Muscle of arm (tissue), 1 donor: ENCODE measurements at regions not wholly inside any gene's neighbourhood (a gene's known extent, or its start where the extent isn't known, plus 50 kb on each side); places are given as distances from the start of the nearest gene placed in this dataset.

ENCODE experiments used
- DNase-seq: peaks from one replicate; pipeline ENCODE4 v3.0.0-alpha.2; 2013

- no peak for DNase-seq
Measured at GRCh38 chr9:126125577-126125976, 201.1 kb upstream of the MVB12B start.

DNA sequence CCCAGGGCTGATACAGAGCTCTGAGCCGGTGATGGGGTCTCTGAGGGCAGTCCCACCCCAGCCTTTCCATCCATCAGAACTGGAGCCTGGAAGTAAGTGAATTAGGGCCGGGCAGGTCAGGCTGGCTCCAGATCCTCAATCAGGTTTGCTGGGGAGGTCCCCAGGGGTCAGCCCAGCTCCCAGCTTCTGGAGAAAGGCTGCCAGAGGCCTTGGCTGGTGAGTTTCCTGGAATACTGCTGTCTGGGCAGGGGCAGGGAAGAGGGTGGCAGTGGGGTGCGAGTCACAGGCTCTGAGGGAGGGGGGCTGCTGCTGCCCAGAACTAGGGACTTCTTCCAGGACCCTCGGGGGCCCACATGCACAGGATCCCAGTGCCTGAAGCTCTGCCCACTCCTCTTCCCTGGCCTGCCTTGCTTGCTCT, 200.6 kb upstream of the MVB12B start:
- no peak for DNase-seq

- no peak for DNase-seq
Measured at GRCh38 chr9:126126807-126127206, 199.8 kb upstream of the MVB12B start.

- no peak for DNase-seq
Measured at GRCh38 chr9:126127591-126127990, 199.0 kb upstream of the MVB12B start.

DNA sequence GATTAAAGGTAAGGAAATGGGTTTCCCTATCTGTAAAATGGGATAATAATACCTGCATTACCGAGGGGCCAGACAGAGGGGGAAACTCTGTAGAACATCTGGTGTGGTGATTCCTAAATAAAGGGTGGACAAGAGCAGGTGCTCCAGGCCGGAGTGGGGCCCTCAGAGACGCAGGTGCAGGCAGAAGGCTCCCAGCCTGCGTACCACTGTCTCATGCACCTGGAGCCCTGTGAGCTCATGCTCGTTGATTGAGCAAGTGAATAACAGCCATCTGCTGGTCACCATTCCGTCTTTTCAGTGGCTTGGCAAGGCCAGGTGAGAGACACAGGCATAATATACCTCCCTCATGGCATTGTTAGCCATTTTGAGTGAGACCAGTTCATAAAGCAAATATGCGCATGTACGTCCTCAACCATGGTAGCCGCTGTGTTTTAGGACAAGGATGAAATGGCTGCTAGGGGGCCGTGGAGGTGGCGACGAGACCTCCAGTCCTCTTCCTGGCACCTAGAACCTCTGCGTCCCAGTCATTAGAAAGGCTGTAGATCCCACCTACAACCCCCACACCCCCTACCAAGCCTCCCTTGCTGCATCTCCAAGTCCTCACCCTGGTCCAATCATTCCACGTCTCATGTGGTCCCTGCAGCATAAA, 198.0 kb upstream of the MVB12B start:
- no peak for DNase-seq

DNA sequence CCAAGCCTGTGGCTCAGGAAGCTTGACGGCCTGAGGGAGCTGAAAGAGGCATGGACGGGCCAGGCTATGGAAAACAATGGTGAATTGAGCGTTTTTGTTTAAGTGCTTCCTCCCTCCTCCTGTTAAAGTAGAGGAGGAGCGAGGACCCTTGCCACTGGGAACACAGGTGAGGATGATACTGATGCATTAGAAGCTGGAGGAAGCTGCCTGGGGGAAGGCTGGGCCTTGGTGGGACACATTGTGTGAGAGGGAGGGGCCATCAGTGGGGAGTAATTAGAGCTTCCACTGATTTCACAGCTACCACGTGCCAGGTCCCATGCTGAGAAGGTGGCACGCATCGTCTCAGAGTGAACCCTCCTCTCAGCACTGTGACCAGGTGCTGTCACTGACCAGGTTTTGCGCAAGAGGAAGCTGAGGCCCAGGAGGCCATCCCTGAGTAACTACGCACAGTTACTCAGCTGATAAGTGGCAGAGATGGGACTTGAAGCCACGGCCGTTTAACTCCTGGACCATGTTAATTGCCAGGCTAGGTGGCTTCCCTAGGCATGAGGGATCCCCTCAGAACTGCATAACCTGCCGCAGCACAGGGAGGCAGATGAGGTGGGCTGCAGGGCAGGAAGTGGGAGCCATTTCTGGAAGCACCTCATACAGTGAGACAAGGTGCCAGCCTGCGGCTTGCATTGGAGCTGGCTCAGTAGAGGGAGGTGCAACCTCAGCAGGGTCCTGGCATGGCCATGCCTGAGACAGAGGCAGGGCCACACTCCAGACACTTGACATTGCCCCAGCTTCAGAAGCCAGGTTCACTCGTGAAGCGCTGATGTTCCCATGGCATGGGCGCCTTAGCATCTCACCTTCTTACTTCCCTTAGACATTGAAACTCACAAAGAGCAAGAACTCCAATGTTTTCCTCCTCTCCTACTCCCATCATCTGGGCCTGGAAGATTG, 195.3 kb upstream of the MVB12B start:
- DNase-seq: no peak

DNA sequence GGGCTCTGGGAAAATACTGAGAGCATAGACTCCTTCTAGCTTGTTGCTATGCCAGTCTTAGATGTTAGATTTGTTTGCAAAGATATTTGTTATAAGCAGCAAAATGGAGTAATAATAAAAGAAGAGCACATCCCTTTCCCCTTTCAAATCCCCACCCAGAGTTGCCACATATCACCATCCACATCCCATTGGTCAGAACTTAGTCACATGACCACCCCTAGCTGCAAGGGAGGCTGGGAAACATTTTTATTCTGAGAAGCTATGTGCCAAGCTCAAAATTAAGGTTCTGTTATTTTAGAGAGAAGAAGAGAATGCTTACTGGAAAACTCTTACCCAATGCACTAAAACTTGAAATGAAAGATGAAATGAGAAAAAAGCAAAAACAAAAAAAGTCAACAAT, 193.9 kb upstream of the MVB12B start:
- DNase-seq: no peak

- DNase-seq: no peak
Measured at GRCh38 chr9:126144196-126144595, 182.4 kb upstream of the MVB12B start.

GRCh38 chr9:126144603-126145456, 181.8 kb upstream of the MVB12B start:
- no peak for DNase-seq

- no peak for DNase-seq
Measured at GRCh38 chr9:126145887-126146253, 180.8 kb upstream of the MVB12B start.

GRCh38 chr9:126146254-126147145, 180.1 kb upstream of the MVB12B start:
- DNase-seq: no peak

DNA sequence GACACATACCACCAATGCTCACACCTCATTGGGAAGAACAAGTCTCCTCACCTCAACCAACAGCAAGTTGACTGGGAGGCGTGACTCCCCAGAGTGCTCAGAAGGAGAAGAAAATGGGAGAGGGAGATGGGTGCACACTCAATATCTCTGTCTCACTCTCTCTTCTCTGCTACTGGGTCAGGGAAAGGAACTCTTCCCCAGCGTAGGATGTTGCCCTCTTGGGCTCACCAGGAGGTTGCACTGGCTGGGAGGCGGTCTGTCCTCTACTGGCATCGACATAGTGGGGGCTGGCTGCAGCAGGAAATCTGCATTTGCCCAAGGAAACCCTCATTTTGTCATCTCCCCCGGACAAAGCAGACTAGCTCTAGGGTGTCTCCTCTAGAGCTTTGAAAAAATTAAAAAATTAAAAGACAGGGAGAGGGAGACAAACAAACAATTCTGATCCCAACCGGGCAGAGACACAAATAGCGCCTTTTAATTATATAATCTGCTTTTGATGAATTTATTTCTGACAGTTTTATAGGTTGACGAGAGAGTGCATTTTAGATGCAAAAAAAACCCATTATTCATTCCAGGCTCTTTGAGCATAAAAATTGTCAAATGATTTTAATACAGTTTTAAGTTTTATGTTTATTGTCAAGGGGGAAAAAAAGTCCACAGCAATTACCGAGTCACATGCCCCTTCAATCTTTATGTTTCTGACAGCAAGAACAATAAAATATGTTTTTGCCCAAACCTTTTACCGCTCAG, 179.3 kb upstream of the MVB12B start:
- no peak for DNase-seq

- no peak for DNase-seq
Measured at GRCh38 chr9:126147936-126148870, 178.4 kb upstream of the MVB12B start.

DNA sequence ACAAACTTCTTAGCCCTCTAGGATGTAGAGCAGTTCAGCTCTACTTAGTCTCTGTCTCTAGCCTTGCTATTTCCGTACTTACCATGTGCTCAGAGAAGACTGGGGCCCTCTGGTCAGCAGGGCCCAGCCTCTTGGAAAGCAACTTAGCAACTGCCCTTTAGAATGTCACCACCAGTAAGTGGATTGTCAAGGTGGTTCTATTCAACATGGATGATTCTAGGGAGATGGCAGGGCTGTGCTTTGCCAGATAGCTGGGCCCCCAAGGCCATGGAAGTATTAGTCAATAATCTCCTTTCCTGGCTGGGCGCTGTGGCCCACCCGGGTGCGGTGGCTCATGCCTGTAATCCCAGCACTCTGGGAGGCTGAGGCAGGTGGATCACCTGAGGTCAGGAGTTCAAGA, 177.6 kb upstream of the MVB12B start:
- DNase-seq: no peak

GRCh38 chr9:126149661-126150060, 177.0 kb upstream of the MVB12B start:
- no peak for DNase-seq

DNA sequence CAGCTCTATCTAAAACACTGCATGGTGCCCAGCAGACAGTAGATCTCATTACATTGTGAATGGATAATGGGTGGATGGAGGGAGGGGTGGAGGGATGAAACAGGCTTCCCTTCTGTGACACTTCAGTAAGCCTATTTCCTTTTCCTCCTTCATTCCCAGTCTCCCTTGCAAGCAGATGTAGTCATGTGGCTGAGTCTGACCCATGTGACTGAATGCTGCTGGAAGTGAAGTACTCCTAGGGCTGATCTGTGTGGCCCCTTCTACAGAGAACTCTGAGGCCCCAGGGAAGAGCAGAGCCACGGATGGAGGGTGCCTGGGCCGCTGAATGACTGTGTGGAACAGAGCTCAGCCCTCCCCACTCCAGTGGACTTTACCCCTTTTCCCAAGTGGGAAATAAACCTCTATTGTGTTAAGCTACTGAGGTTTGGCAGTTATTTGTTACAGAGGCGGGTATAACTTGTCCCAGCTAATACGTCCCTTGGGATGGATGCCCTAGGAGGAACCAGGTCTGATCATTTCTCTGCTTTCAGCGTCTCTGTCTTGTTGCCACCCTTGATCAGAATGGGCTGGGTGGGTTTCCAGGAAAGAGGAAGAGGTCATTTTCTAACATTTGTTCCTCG, 176.1 kb upstream of the MVB12B start:
- DNase-seq: no peak

DNA sequence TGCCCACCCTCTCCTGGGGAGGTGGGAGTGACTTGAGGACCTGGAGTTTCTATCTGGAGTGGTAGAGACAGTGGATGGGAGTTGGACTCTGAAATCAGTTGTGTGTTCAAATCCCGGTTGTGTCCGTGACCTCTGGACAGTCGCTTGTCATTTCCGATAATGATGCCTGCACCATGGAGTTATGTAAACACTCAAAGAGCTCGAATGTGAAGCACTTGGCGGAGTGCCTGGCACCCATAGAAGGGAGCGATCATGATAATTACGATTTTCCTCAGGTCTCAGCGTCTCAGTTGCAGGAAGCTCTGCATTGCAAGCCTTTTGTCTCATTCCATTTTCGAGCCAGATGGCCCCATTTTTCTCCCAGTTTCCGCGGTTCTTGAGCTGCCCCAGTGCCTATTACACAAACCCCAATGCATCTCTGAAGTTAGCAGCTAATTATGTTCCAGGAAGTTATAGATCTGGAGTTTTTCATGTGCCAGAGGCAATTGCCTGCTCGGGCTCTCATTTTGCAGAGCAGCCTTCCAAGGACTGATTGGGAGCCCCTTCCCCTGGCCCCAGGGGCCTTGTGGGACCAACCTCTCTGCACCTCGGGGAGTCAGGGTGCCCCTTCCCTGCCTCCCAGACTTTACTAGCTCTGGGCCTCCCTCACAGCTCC, 175.5 kb upstream of the MVB12B start:
- DNase-seq: no peak

GRCh38 chr9:126151686-126152134, 174.9 kb upstream of the MVB12B start:
- DNase-seq: no peak
